CD4-positive, alpha-beta T cell treated with Interleukin-10 for 1 hour (primary cell): ENCODE measurements at regions not wholly inside any gene's neighbourhood (a gene's known extent, or its start where the extent isn't known, plus 50 kb on each side); places are given as distances from the start of the nearest gene placed in this dataset.
"Not testable (repeated sequence)": the region's sequence is repeated elsewhere in the genome, so short reads cannot be mapped to it uniquely, and the experiment has no call there.

Experiments
- DNase-seq: peaks from one replicate; pipeline ENCODE4 v3.0.0-alpha.2; 2020

- DNase-seq: no peak
Observed at GRCh38 chr1:29425631-29426030, 189.3 kb downstream of the PTPRU start.

GRCh38 chr1:29424266-29424665, 187.9 kb downstream of the PTPRU start:
- no peak for DNase-seq

- DNase-seq: no peak
Observed at GRCh38 chr1:29420202-29420601, 183.9 kb downstream of the PTPRU start.

- no peak for DNase-seq
Observed at GRCh38 chr1:29417971-29418370, 181.6 kb downstream of the PTPRU start.

- no peak for DNase-seq
Observed at GRCh38 chr1:29417147-29417858, 181.0 kb downstream of the PTPRU start.

GRCh38 chr1:29416267-29417146, 180.2 kb downstream of the PTPRU start:
- no peak for DNase-seq

GRCh38 chr1:29415861-29416260, 179.5 kb downstream of the PTPRU start:
- no peak for DNase-seq

GRCh38 chr1:29415156-29415830, 179.0 kb downstream of the PTPRU start:
- DNase-seq: no peak

GRCh38 chr1:29414086-29414485, 177.8 kb downstream of the PTPRU start:
- no peak for DNase-seq

GRCh38 chr1:29413661-29414060, 177.3 kb downstream of the PTPRU start:
- DNase-seq: no peak

GRCh38 chr1:29412591-29412990, 176.3 kb downstream of the PTPRU start:
- DNase-seq: no peak

GRCh38 chr1:29410476-29410875, 174.2 kb downstream of the PTPRU start:
- DNase-seq: no peak

- DNase-seq: no peak
Observed at GRCh38 chr1:29409616-29410015, 173.3 kb downstream of the PTPRU start.

GRCh38 chr1:29408831-29409605, 172.7 kb downstream of the PTPRU start:
- DNase-seq: no peak

- DNase-seq: no peak
Observed at GRCh38 chr1:29406814-29407213, 170.5 kb downstream of the PTPRU start.

GRCh38 chr1:29400203-29400602, 163.9 kb downstream of the PTPRU start:
- not testable (repeated sequence) for DNase-seq

GRCh38 chr1:29399465-29399864, 163.1 kb downstream of the PTPRU start:
- no peak for DNase-seq

GRCh38 chr1:29398431-29398830, 162.1 kb downstream of the PTPRU start:
- no peak for DNase-seq

GRCh38 chr1:29397981-29398380, 161.7 kb downstream of the PTPRU start:
- no peak for DNase-seq

- no peak for DNase-seq
Observed at GRCh38 chr1:29397256-29397590, 160.9 kb downstream of the PTPRU start.

GRCh38 chr1:29396438-29397255, 160.3 kb downstream of the PTPRU start:
- DNase-seq: no peak
